Activated CD8-positive, alpha-beta memory T cell treated with anti-CD3 and anti-CD28 coated beads for 48 hours (primary cell): ENCODE measurements at regions not wholly inside any gene's neighbourhood (a gene's known extent, or its start where the extent isn't known, plus 50 kb on each side); places are given as distances from the start of the nearest gene placed in this dataset.
"Not testable (repeated sequence)": the region's sequence is repeated elsewhere in the genome, so short reads cannot be mapped to it uniquely, and the experiment has no call there.

ENCODE experiments used
- DNase-seq, 3 experiments: peaks; one replicate each; pipeline ENCODE4 v3.0.0-alpha.2; 2020; ENCODE audit warnings: low read depth in 2 of 3, low spot score in 2 of 3

DNA sequence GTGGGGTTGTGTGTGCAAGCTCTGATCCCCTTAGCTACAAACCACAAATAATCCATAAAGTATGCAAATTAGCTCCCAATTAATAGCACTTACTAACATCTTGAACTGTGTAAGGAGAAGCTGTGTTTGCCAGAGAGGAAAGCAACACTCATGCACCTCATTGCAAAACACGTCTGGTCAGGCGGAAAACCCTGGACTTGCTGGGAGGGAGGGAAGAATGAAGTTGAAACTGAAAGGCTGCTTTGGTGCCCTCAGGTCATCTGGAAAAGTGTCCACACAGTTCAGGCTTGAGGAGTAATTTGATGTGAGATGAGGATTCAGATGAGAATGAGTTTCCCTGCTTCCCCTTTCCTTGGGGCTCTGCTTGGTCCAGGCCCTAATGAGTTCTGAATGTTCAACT lies 185.5 kb upstream of the ANKRD28 start:
- no peak for DNase-seq

DNA sequence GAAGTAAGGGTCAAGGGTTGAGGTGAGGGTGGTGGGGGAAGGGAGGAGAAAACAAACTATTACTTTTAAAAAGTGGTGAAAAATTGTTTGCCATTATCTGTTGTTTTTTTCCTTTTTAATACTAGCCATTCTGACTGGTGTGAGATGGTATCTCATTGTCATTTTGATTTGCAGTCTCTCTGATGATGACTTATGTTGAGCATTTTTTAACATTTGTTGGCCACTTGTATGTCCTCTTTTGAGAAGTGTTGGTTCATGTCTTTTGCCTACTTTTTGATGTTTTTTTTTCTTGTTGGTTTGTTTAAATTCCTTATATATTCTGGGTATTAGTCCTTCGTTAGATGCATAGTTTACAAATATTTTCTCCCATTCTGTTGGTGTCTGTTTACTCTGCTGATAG lies 185.9 kb upstream of the ANKRD28 start:
- no peak for DNase-seq

DNA sequence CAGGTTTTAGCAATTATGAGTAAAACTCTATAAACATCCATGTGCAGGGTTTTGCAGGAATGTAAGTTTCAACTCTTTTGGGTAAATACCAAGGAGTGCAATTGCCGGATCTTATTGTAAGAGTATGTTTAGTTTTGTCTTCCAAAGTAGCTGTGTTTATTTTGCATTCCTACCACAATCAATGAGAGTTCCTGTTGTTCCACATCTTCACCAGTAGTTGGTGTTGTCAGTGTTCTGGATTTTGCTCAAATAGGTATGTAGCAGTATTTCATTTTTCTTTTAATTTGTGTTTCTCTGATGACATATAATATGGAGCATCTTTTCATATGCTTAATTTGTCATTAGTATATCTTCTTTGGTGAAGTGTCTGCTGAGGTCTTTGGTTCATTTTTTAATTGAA lies 185.1 kb upstream of the GALNT15 start:
- DNase-seq = no peak

DNA sequence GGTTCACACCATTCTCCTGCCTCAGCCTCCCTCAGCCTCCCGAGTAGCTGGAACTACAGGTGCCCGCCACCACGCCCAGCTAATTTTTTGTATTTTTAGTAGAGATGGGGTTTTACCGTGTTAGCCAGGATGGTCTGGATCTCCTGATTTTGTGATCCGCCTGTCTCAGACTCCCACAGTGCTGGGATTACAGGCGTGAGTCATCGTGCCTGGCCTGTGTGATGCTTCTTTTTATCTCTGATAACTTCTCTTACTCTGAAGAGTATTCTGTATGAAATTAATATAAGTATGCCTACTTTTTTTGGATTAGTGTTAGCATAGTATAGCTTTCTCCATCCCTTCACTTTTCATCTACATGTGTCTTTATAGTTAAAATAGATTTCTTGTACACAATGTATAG lies 180.8 kb upstream of the GALNT15 start:
- DNase-seq = not testable (repeated sequence)

DNA sequence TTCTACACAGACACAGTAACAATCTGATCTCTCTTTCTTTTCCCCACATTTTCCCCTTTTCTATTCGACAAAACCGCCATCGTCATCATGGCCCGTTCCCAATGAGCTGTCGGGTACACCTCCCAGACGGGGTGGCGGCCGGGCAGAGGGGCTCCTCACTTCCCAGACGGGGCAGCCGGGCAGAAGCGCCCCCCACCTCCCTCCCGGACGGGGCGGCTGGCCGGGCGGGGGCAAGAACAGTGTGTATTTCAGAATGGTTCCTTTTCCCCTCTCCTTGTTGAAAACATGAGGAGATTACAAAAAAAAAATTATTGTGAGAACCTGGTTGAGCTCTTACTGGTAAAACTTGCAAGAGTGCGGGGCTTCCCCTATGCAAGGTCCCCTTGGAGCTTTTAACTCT lies 178.0 kb upstream of the GALNT15 start:
- not testable (repeated sequence) for DNase-seq

DNA sequence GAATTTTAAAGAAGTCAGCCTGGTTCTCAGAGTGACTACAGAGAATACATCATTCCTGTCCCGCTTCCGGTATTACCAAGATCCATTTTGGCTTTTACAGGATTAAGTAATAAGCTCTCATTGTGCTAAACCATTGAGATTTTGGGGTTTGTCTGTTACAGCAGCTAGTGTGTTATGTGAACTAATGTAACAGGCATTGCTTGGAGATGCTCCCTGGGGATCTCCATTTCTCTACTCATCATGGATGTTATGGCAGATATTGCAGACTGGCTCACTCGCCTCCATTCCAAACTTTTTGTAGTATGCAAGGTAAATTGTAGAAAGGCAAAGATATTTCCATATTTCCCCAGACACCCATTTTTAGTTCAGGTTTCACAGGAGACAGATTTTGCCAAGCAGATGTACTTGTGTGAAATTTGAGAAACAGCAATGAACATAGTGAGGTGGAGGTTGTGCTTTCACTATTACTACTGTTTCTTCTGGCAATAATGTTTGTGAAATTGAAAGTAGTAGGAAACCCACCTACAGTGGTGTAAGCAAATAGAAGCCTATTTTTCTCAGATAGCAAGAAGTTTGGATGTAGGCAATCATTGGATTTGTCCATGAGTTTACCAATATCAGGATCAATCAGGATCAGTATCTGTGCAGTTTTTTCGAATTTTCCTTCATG lies 177.1 kb upstream of the GALNT15 start:
- no peak for DNase-seq

DNA sequence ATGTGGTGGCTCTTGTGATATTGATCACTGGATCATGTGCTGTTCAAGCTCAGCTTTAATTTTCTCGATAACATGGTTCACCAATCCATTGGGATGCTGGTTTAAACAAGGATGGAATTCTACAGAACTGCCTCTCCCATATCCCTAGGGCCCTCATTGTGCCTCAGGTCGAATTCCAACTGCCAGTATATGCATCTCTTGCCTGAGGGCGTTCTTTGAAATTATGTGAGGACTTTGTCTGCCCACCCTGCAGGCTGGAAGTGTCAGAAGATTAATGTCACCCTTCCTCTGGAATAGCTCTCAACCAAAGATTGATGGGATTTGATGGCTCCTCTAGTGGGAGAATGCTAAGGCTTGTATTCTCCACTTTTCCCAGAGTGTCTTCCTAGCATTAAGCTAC lies 175.6 kb upstream of the GALNT15 start:
- DNase-seq = no peak

DNA sequence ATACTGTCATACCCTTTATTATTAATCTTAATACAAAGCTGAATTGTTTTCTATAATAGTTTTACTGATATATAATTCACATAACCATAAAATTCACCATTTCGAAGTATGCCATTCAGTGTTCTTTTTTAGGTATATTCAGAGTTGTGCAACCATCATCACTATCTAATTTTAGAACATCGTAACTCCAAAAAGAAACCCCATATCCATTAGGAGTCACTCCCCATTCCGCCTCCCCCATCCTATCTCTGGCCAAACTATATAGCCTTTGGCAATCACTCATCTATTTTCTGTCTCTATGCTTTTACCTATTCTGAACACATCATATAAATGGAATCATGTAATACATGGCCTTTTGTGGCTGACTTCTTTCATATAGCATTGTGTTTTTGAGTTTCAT lies 169.7 kb upstream of the GALNT15 start:
- no peak for DNase-seq

DNA sequence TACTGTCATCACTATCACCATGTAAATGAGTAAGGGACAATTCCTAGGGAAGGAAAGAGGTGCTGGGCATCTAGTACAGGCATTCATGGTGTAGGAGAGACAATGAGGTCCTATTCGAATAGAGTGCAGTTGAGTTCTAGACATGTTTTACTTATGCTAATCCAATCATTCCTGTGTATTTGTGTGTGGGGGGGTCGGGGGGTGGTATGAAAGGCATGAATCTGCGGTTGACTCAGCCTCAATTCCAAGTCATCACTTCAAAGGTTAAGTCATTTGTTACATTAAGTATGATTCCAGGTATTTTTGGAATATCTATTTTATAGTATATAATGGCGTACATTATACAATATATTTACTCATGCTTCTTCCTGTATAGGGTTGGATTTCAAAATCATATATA lies 163.1 kb upstream of the GALNT15 start:
- DNase-seq = no peak

DNA sequence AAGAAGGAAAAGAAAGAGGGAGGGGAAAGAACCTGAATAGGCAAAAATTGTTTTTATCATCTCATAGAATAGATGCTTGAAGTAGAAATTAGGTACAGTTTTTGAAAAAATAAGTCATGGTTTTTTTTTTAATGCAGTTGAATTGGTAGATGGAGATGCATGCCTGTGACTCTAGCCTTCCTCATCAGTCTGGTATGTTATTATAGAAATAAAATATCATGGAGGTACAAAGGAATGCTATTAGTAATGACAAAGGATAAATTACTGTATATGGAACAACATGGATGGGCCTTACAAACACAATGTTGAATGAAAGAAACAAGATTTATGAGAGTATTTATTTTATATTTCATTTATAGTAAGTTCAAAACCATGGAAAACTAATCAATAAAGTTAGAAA lies 162.4 kb upstream of the GALNT15 start:
- DNase-seq = no peak

DNA sequence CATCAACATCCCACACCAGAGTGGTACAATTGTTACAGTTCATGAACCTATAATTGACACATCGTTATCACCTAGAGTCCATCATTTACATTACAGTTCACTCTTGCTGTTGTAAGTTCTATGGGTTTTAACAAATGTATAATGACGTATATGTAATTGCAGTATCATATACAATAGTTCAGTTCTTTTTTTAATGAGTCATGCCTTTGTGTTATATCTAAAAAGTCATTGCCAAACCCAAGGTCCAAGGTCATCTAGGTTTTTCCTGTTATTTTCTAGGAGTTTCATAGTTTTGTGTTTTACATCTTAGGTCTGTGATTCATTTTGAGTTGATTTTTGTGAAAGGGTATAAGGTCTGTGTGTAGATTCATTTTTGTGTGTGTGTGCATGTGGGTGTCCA lies 160.9 kb upstream of the GALNT15 start:
- DNase-seq = no peak

DNA sequence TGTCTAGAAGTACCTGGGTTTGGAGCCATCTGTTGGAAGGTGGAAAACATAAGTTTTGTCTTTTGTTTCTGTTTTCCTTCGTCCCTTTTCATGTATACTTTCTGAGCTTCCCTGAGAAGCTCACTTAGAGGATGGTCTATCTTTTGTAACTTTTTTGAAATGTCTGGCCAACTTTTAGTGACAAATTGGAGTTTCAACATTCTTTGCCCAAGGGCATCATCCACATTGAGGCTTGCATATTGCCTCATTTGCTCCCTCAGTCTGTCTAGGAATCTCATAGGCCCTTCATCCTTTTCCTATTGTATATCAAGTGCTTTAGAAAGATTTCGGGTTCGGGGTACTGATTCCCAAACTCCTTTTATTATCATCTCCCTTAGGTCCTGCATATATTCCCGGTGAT lies 152.7 kb upstream of the GALNT15 start:
- DNase-seq = not testable (repeated sequence)

DNA sequence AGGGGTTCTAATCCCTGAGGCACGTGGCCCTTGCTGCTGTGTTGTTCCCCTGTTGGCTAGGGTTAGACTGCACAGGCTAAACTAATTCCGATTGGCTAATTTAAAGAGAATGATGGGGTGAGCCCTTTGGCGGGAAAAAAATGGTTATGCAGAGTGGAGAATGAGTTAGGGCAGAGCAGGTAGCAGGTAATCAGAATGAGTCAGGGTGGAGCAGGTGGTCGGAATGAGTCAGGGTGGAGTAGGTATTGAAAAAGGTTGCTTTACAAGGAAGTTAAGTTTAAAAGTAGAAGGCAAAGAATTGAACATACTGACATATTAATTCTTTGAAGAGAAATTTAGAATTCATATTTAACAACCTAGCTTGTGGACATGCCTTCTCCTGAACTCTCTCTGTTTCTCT lies 150.6 kb upstream of the GALNT15 start:
- not testable (repeated sequence) for DNase-seq

DNA sequence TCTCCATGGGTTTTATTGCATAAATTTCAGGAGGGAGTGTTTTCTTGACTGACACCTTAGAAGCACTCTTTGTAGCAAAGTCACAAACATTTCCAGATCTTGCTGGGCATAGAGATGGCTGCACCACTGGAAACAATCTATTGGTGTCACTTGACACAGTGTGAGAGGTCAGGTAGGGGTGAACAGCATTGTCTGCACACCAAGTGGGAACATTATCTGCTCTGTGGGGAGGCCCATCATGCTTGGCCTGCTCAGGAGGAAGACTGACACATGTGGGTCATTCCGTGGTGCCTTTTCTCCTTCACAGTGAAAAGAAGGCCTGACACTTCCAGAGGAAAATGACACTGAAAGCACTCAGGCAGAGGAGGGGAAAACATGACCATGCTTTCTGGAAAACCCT lies 149.9 kb upstream of the GALNT15 start:
- DNase-seq = no peak

DNA sequence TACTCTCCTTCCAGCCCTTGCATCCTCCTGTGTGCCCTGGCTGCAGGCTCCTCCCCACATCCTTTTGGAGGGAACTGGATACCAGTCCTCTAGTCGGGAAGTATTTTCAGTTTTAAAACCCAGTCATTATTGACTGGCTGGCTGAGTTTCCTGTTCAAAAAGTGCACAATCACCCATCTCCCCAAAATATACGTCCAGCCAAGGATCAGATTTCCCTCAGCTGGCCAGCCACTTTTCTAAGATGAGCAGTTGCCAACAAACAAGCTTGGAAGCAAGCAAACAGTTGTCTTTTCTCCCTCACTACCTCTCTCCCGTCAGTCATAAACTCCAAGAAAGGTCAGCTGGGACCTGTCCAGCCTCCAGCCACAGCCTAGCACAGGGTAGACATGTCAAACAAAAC lies 147.7 kb upstream of the GALNT15 start:
- no peak for DNase-seq

DNA sequence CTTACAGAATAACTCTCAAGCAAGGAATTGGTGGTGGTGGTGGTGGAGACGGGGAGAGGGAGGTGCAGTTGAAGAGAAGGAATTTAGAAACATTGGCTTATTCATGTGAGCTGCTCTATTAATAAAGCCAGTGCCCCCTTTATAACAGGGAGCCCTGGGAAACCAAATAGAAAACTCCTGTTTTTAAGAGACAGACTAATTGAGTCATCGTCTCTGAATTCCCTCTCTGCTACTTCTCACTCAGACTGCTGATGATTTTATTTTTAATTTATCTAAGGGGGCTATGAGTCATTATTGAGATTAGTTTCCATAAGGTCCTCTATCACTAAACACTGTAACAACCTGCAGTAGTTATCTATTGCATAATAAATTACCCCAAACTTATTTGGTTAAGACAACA lies 145.9 kb upstream of the GALNT15 start:
- no peak for DNase-seq

DNA sequence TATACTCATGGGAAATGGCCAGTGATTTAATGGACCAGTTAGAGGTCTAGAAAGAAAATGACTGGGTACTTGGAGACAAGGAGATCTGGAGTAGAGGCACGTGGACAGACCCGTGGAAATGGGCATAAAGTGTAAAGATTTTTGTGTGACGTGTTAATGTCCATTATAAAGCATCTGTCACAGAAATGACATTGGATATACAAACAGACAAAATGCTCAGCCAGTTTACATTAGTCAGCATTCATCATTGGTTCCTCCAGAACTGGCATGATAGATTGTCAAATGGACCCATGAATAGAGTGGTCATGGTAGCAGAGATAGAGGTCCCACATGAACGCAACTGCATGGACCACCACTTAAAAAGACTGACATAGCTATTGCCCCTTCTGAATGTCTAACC lies 144.1 kb upstream of the GALNT15 start:
- no peak for DNase-seq

DNA sequence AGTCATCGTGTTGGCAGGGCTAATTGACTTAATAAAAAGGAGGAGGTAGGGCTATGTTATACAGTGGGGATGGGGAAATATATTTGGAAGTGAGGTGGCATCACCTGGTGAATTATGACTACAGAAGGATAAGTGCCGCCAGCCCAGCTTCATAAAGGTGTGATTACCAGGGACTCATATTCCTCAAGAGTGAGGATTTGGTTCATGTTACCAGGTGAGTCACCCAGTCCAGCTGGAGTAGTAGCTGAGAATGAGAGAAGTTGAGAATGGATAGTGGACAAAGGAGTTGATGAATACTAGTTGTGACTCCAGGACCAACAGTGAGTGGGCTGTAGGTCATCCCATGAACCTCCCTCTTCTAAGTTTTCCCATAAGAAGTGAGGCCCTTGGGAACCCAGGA lies 143.0 kb upstream of the GALNT15 start:
- no peak for DNase-seq

DNA sequence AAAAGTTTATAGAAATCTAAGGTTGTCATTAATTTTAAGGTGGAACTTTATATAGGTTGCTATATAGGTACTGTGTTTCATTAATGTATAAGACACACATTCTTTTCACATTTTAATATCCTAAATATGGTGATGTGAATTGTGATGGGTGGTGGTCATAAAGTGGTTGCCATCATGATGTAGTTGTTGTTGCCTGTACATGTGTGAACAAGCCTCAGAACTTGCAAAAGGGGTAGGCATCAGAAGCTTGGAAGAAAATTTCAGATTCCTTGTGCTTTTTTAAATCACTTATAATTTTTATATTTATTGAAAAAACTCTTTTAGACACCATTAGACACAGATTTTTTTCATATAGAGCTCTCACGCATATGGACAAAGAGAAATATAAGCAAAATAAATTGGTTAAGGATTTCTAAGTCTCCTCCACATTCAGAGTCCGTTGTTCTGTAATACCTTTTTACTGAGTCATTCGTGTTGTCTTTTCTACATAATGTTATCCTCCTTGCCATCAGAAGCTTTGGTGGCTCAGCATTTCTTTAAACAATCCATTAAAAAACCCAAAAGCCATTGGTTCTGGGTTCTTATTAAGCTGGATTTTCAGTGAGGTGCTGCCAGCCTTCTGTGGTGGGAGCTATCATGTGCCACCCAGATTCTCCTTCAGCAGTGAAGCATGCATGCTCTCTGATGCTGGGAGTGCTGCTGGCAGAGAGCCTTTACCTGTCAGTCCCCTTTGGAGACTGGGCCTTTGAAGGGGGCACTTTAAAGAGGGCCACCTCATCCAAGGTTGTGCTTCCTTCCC lies 140.4 kb upstream of the GALNT15 start:
- no peak for DNase-seq

DNA sequence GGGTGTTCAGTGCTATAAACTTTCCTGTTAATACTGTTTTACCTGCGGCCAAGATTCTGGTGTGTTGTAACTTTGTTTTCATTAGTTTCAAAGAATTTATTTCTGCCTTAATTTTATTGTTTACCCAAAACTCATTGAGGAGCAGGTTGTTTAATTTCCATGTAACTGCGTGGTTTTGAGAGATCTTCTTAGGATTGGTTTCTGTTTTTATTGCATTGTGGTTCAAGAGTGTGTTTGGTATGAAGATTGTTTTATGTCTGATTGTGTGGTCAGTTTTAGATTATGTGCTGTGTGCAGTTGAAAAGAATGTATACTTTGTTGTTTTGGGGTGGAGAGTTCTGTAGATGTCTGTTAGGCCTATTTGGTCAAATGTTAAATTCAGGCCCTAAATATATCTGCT lies 133.5 kb upstream of the GALNT15 start:
- no peak for DNase-seq

DNA sequence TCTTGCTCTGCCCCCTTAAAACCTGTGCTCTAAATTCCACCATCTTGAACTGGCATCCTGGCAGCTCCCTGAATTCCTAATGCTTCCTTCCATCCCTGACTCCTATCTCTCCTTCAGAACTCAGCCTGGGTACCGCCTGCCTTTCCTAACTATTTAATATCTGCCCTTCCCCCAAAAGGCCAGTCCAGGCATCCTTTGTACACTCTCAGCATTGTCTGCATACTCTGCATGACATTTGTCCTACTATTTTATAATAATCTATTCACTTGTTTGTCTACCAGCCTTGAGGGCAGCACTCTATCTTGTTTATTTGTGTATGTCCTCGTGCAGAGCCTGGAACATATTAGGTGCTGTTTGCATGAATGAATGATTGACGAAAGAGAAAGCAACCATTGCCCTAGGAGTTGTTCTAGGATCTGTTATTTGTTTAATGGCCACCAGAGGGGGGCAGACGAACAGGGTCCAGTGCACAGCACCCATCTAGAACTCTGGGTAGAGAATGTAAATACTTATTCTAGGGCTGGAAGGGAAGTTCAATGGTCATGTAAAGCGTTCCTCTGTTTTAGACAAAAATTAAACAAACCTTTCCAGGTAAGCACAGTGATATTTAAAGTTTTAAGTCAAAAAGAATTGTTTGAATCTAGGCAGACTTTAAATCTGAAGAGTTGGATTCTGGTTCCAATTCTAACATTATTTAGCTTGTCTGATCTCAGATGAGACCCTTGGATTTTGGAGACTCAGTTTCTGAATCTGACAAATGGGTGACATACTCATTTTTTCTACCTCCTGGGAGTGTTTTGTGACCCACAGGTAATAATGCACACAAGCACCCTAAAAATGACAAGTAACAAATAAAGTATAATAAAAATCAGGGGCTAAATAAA lies 125.8 kb upstream of the GALNT15 start:
- no peak for DNase-seq
